ENCODE measurements at regions not wholly inside any gene's neighbourhood (a gene's known extent, or its start where the extent isn't known, plus 50 kb on each side); places are given as distances from the start of the nearest gene placed in this dataset.
"Not testable (repeated sequence)": the region's sequence is repeated elsewhere in the genome, so short reads cannot be mapped to it uniquely, and the experiment has no call there.

DNA sequence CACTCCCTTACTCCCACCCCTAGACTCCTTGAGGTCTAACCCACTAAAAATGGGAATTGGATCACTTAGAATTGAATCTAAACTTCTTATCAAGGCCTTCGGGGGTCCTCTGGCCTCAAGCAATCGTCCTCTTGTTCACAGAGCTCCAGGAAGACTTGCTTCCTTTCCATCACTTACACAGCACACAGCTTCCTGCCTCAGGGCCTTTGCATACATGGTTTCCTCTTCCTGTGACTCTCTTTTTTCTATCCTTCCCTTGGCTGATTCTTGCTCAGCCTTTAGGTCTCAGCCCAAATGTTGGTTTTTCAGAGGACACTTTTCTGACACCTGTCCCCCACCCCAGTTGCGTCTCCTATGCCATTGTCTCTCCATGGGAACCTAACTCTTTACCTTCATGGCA lies 50.0 kb upstream of the ALDH1B1 start:
- DNase-seq: no peak

DNA sequence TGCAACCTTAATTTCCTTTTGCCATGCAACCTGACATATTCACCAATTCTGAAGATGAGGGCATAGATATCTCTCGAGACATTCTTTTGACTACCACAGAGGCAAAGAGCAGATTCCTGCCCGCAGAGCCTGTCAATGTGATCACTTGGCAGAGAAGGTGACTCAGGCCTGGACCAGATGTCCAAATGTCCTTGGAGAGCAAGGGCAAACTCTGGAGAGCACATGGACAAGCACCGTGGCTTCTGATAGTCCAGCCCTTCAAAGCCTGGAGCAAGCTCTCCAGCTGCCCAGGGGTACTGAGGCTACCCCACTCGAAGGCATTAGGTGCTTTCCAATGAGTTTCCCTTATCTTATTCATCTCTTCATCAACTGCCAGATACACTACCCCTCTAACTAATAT lies 50.4 kb upstream of the ALDH1B1 start:
- no peak for DNase-seq

DNA sequence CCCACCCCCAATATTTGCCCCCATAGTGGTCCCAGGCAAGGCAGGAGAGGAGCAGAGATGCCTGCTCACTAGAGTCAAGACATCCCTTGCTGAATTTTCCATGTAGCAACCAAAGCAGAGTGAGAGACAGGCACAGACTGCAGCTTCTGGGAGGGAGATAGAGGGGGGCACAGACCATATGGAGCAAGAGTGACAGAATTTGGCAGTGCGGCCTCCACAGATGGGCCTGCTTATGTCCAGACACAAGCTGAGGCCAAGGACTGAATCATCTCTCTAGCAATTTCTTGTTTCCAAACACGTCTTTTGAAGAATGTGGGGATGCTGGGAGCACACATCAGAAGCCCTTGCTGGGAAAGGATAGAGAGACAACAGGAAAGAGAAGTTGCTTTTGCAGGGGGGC lies 53.0 kb upstream of the ALDH1B1 start:
- DNase-seq: peak; percentile 85

DNA sequence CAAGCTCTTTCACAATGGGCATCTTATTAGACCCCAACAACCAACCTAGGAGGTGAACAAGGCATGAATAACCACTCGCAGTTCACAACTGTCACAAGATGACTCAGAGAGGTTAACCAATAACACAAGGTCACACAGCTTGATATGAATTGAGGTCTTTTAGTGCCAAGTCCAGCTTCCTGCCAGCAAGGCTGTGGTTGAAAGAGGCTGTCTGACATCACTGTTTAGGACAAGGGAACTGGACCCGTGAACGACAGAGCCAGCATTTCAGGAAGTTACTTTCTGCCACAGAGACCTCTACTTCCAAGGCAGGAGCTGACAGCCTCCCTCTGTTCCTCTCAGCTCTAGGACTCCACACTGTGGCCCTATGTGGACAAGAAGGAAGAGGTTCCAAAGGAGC lies 53.4 kb upstream of the ALDH1B1 start:
- no peak for DNase-seq

DNA sequence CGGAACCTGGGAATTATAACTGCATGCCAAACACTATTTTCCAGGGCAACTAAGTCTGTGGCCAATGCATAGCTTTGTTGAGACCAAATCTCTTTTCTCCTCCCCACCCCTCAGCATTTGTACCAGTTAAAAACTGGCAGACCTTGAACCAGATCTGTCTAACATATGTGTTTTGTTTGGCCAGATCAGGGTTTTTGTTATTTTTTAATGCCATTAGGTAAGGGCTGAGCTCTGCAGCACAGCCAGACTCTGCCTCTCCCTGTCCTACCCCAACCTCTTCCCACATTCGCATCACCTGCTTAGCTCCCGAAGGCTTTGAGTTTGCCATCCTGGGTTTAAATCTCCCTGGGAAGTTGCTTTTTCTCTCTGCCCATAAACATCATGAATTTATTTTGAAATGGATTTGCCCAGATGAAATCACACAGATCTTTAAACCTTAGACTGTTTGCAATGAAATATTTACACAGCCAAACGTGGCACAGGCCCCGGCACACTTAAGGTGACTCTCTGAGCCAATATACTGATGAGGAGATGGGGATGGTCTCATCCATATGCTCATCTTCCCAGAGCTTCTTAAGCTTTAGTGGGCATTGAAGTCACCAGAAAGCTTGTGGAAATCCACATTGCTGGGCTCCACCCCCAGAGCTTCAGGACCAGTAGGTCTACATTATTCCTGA lies 54.0 kb upstream of the ALDH1B1 start:
- DNase-seq: no peak

DNA sequence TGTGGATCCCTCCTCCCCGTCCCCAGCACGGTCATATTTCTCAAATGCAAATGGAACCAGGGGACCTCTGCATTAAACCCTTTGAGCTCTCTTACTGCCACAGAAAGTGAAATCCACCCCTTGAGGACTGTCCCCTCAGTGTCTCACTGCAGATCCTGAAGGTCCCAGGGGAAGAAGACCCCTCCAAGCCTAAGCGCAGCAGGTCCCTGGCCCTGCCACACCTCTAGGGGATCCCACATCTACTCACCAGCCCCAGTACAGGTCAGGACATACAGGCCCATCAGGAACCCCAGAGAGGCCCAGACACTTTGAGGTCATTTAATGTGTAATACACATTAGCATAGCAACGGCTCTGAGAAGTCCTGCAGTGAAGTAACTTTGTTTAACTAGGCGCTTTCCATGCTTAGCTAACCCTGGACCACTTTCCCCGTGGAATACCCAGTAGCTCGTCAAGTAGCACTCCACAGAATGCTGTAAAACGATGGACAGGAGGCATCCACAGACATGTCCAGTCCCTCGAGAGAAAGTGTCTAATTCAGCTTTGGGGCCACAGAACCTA lies 54.7 kb upstream of the ALDH1B1 start:
- no peak for DNase-seq

DNA sequence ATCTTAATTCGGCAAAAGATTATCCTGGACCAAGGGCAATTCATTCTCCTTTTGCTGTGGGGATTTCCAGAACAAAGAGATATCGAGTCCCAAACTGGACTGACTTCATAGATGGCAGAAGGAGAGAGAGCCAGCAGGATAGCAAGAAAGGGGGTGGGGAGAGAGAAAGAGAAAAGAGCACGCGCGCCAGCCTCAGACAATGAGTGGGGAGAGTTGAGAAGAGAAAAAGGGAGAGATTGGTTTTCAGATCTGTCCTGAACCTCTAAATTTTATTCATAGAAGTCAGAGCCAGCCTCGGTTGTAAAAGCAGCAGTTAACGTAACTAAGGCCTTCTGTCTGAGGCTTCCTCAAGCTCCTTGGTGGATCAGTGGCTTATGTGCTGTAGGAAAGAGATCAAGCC lies 55.3 kb upstream of the ALDH1B1 start:
- no peak for DNase-seq

DNA sequence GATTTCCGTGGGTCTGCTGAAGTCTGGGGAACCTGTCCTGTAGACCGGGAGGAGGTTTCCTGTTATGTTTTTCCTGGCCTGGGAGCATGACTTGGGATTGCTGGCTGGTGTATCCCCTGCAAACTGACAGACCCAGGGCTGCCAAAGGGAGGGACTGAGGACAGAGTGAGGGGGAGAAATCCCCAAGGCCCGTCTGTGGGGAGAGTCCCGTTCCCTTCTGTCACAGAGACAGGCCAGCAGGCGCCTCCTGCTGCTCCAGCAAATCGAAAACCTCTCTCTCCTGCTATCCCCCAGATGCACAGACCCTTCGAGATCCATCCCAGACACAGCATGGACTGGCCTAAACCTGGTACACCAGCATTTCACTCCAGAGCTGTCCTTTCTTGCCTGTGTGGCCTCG lies 56.2 kb upstream of the ALDH1B1 start:
- DNase-seq: no peak

DNA sequence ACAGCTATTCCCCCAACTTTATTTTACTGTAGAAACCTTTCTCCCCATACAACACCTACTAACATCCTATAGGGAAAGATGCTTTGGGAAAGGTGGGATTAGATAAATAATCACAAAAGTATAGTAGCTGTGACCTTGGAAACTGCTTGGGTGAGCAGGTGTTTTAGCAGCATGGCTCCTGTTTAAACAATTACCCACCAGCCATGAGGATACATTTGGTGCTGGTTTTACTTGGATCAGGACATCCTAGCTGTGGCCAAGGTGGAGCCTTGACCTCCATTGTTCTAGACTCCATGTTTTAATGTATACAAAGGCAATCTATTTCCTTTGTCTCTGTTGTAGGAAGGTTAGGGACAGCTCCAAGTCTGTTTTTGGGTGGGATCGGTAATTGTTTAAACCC lies 56.8 kb upstream of the ALDH1B1 start:
- DNase-seq: no peak

DNA sequence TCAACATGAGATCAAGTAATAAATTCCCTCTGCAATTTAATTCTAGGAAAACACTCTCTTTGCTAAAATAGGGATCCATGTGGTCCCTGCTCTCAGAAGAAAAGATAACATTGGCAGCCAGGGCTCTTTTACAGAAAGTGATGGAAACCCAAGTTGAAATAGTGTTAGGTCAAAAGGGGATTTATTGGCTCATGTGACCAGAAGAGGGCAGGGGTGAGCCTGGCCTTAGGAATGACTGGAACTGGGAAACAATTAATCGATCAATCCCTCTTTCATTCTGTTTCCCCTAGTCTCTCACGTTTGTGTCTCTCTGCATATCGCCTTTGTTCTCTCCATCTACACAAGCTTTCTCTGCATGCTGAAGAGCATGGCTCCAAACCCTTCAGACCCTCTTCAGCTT lies 58.3 kb upstream of the ALDH1B1 start:
- DNase-seq: no peak

DNA sequence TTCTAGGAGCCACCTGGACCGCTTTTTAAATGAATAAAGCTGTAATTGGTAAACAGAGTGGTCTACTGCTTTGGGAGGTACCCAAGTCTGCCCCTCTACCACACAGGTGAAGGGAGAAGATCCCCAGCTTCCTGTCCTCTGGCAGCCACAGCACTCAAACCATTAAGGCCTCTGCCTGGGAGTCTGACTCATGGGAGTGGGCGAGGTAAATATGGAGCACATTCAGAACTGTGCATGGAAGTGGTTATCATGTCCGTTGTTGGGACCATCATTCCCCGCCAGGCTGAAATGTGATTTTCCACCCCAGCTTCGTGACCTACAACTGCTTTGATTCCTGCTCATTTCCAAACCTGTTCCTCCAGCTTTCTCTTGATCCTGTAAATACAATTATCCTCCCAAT lies 59.5 kb upstream of the ALDH1B1 start:
- no peak for DNase-seq

DNA sequence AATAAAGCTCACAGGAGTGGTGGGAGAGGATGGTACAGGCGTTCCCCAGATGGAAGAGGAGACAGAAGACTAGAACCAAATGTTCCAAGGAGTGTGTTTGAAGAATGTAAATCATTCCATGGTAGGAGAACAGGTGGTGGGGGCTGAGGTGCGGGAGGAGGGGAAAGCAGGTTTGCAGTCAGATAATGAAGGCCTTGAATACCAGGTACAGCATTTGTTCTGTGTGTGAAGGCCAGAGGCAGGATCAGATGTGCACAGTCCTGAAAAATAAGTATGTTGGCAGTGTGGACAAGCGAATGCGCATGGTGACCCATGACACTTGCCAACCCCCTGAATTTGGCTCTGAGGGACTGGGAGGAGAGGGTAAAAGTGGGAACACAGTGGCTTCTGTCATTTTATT lies 59.9 kb upstream of the ALDH1B1 start:
- no peak for DNase-seq

DNA sequence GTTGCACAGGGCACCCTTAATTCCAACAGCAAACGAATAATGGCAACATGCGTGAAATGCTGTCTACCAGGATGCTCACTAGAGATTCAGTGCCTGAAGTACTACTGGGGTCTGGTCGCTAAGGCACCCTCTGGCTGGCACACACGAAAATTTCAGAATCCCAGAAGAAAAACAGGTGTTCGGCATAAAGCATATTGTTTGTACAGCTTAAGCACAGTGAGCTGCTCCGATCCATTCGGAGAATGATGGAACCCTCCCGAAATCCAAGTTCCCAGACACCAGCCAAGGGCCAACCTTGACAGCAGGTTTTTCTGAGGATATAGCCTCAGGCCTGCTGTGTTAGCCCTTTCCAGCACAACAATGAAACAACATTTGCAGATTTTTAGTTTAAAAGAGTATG lies 61.4 kb upstream of the ALDH1B1 start:
- no peak for DNase-seq

DNA sequence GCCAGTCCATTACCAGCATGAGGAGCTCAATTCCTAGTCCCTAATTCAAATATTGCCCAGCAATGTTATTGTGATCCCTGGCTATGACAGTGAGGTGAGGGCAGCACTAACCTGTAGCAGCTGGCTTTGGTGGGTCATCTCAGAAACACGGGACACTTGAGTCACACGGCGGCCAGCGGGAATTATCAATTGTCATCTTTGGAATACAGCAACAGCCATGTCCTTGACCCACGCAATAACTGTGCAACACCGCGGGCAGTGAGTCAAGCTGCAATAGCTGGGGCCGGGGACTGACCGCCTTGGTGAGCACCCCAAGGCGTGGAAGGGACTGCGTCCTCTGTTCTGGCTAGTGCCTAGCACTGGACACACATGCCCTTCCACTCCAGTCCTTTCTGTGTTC lies 62.5 kb upstream of the ALDH1B1 start:
- DNase-seq: no peak

DNA sequence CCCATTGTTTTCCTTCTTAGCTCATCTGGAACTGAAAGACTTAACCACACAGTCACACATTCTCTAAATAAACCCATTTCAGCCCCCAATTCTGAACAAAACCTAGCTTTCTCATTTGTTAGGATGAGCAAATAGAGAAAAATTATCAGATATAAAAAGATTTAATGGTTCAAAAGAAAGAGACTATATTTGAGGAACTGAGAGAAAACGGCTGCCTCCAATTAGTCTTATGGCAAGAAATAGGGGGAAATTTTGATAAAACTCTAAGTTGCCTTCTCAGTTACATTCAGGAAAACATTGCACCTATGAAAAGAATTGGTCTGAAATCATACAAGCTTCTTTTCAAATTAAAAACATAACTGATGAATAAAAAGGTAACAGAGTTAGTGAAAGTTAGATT lies 63.7 kb upstream of the ALDH1B1 start:
- DNase-seq: no peak

DNA sequence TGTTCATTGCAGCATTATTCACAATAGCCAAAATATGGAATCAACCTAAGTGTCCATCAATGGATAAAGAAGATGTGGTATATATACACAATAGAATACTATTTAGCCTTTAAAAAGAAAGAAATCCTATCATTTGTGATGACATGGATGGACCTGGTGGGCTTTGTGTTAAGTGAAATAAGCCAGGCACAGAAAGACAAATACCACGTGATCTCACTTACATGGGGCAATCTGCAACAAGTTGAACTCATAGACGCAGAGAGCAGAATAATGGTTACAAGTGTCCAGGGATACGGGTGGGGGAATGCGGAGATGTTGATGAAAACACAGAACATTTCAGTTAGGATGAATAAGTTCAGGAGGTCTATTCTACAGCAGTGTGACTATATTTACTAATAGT lies 66.4 kb upstream of the ALDH1B1 start:
- no peak for DNase-seq

DNA sequence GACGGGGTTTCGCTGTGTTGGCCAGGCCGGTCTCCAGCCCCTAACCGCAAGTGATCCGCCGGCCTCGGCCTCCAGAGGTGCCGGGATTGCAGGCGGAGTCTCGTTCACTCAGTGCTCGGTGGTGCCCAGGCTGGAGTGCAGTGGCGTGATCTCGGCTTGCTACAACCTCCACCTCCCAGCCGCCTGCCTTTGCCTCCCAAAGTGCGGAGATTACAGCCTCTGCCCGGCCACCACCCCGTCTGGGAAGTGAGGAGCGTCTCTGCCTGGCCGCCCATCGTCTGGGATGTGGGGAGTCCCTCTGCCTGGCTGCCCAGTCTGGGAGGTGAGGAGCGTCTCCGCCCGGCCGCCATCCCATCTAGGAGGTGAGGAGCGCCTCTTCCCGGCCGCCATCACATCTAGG lies 68.3 kb upstream of the ALDH1B1 start:
- not testable (repeated sequence) for DNase-seq

DNA sequence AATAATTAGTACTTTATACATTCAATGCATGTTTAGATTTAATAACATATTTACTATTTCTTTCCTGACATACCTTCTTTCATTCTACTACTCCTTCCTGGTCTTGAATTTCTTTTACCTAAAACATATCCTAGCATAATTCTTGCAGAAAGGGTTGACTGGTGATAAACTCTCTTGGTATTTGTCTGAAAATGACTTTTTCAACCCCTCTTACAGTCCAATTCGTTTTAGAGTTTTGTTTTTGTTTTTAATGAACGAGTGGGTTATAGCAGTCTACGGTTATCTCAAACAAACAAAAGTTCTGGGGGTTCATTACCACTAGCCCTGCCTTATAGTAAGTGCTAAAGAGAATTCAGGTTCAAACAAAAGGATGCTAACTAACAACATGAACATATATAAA lies 69.6 kb upstream of the ALDH1B1 start:
- no peak for DNase-seq

DNA sequence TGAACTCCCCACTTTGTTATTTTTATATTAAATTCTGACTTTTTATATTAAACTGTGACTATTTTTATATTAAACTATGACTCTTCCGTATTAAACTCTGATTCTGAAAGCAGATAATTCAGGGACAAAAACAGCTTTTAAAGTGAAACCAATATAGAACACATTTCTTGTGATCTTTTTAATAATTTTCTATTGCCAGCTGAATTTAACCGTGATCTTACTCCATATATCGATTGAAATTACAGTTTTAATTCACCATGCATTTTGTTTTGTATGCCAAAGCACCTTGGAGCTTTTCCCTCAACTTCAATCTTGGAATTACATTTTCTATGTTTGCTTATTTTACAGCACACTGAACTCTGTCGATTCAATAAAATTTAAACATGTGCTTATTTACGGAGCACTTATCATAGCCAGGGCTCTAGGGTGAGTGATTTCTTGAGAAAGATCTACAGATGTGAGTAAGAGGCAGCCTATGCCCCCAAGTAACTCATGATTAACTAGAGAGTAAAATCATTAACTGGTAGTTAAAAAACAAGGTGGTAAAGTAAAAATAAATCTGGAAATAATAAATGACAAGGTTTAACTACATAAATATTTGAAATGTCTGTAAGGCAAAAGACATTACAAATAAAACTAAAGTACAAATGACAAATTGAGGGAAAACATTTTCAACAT lies 72.9 kb upstream of the ALDH1B1 start:
- no peak for DNase-seq

DNA sequence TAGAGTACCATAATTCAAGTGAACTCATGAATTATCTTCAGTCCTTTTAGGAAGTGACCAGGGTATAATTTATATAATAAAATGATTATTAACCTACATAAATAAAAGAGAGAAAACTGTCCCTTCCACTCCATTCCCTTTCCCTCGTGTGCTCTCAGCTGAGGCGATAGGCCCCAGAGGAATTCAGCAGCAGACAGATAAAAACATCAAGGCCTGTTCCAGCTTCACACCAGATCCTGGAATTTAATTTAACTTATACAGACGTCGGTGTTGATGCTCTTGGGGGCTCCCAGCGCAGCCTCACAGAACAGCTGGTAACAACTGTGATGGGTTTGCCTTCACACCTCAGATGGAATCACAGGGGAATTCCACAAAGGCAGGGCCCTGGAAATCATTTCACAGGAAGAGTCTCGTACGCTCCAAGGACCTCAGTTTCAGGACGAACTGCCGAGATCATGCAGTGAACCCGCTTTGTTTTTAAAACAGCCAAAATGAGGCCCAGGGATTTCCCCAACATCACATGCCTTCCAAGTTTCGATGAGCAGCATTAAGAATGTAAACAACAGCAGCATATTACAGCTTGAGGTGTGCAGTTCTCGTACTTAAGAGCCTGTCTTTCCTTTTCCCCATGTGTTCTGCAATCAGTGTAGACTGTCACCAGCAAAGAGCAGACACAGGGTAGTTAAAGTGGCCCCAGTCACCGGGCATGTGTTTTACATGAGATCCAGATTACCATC lies 73.6 kb upstream of the ALDH1B1 start:
- DNase-seq: peak; percentile 49

DNA sequence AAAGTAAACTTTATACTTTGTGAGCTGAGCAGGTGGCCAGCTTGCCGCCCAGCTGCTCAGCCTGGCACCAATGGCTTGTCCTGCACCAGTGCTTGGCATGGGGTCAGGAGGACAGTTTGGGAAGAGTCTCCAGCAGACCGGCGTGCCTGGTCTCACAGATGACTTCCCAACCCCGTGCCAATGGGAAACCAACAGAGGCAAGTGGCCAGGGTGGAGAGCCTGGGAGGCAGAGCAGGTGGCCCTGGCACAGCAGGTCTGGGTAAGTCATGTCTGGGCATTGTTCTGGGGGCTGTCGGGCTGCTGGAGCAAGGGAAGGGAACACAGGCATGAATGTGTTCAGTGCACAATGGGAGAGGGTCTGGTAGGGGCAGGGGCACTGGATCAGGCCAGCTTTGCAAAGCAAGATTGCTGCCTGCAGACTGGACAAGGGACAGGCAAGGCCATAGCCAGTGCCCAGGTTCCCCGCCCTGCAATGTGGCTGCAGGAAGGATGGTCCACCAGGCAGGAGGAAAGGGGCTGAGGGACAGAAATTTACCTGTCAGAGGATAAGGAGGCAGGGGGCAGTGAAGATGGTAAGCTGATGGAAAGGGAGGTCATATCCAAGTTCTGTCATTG lies 76.2 kb upstream of the ALDH1B1 start:
- DNase-seq: no peak

DNA sequence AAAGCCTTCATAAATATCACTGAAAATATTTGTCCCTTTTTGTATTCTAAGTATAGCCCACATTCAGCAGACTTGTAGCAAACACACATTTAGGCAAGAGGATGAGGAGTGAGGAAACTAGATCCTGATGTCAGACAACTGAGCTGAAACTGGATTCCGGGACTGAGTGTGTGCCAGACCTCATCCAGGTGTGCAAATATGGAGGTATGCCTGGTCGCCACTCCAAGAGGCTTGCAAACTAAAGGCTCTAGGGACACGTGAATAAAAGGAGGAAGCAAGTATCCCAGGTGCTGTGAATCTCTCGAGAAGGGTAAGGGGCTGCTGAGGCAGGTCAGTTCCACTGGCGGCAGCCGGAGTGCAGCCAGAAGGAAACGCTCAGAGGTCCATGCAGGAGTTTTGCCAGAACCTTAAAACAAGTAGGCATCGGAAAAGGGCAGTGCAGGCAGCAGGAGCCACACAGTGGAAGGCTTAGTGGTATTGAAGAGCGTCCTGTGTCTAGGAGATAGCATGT lies 77.4 kb upstream of the ALDH1B1 start:
- DNase-seq: no peak

DNA sequence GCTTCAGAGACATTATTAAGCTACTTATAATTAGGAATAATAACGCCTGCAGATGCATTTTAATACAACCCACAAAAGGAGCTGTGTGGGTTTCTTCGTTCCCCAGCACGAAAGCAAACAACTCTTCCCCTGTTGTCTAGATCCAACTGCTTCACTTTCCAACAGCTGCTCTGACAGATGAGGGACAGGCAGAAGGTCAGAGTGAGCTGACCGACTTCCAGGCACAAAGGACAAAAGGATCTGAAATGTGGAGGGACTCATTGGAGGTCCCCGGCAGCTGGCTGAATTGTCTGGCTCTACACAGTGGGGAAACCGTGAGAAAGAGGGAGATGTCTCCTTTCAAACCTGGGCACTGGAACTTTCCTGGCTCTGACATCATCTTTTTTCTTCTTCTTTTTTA lies 79.1 kb upstream of the ALDH1B1 start:
- no peak for DNase-seq
